ENCODE measurements at regions not wholly inside any gene's neighbourhood (a gene's known extent, or its start where the extent isn't known, plus 50 kb on each side); places are given as distances from the start of the nearest gene placed in this dataset.

DNA sequence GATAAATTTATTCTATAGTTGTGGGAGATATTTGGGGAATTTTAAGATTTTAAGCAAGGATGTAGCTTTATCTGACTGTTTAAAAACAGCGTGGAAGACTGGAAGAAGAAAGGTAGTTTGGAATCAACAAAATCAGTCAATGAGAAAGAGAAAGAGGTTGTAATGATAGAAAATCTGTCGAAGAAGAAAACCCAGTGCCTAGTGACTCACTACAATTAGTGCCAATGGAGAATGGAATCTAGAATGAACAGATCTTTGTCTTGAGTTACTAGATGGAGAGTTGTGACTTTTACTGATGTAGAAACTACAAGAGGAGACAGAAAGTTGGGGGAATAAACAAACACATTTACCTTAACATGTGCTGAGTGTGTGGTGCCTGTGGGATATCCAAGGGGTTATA is 577.8 kb upstream of the NR5A2 start:
- no peak overlapping the region for H3K4me3 ChIP-seq (ENCODE audit: low read depth, low read length)
- TF ChIP-seq CTCF (conservative IDR thresholded peaks at IDR 0.05; ENCODE audit: low read depth, low read length): no peak
- DNase-seq (ENCODE audit: low read depth): no peak

DNA sequence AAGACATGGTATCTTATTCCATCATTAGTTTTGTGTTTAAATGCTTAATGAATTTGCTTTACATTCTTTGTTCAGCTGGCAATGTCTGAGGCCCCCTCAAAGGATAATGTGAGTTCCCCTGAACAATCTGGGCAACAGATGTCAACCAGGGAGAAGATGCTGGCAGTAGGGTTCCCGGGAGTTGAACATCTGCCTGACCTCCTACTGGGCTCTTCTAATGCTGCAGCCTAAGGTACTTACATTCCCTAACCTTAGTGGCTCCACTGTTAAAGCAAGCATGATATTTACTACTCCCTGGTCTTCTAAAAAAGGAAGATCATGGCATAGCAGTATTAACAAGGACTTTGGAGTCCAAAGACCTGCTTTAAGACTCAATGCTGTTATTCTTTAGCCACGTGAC is 574.9 kb upstream of the NR5A2 start:
- no peak overlapping the region for H3K4me3 ChIP-seq (ENCODE audit: low read depth, low read length)
- no peak for TF ChIP-seq CTCF (conservative IDR thresholded peaks at IDR 0.05; ENCODE audit: low read depth, low read length)
- no peak for DNase-seq (ENCODE audit: low read depth)

DNA sequence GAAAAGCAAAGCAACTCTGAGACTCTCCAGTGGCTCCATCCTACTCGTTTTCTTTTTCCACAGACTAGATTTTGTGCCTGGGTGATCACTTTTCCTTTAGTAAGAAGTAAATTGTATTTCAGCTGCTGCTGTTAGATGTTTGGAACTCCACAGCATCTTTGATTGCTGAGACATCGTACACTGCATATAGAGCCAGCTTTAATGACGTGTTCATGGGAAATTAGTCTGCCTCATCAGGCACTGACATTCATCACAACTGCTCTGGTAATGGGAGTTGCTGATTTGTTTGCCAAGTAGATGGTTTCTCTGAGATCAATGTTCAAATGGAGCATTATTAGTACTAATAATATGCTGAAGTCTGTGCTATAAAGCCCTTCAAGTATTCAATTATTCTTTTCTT is 573.8 kb upstream of the NR5A2 start:
- DNase-seq (ENCODE audit: low read depth): no peak
- no peak overlapping the region for H3K4me3 ChIP-seq (ENCODE audit: low read depth, low read length)
- TF ChIP-seq CTCF (conservative IDR thresholded peaks at IDR 0.05; ENCODE audit: low read depth, low read length): no peak

DNA sequence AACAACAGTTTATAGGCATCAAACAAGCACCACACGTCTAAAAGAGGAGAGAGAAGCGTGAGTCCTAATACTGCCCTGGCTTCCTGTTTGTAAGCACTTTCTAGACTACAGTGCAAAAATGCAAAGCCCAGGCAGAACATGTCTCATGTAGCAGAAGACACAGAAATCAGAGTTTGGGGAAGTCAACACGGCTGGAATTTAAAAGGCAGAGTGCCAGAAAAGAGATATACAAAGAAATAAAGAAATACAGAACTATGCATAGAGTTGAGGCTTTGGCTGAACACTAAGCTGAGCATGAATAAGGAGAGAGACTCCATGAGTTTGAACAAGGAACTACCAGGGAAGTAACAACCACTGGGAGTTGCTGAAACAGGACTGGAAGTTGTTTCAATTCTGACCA is 566.6 kb upstream of the NR5A2 start:
- no peak for DNase-seq (ENCODE audit: low read depth)
- no peak for TF ChIP-seq CTCF (conservative IDR thresholded peaks at IDR 0.05; ENCODE audit: low read depth, low read length)
- no peak overlapping the region for H3K4me3 ChIP-seq (ENCODE audit: low read depth, low read length)

- no peak for DNase-seq (ENCODE audit: low read depth)
- TF ChIP-seq CTCF (conservative IDR thresholded peaks at IDR 0.05; ENCODE audit: low read depth, low read length): peak; percentile 71
- H3K4me3 ChIP-seq (ENCODE audit: low read depth, low read length): no peak overlapping the region
Measured at GRCh38 chr1:199463521-199464127, 563.9 kb upstream of the NR5A2 start.

- no peak for TF ChIP-seq CTCF (conservative IDR thresholded peaks at IDR 0.05; ENCODE audit: low read depth, low read length)
- no peak overlapping the region for H3K4me3 ChIP-seq (ENCODE audit: low read depth, low read length)
- no peak for DNase-seq (ENCODE audit: low read depth)
Measured at GRCh38 chr1:199466961-199467360, 560.5 kb upstream of the NR5A2 start.

DNA sequence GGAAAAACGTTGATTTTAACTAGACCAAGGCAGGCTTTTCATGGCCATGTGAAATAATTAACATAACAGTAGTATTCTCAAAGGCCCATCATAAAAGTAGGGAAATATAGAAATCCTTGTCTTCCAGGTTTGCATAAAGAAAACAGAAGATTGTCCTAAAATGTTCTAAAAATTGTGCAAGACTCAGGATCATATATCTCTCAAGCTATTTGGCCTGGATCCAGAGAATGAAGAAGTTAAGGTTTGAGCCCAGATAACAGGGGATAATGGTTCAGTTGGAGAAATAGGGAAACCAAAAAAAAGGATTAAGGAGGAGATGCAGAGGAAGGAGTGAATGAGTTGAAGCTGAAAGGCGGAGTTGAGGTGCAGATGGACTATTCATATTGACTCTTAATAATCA is 555.5 kb upstream of the NR5A2 start:
- H3K4me3 ChIP-seq (ENCODE audit: low read depth, low read length): no peak overlapping the region
- no peak for TF ChIP-seq CTCF (conservative IDR thresholded peaks at IDR 0.05; ENCODE audit: low read depth, low read length)
- DNase-seq (ENCODE audit: low read depth): no peak

Data from epithelial cell of proximal tubule (primary cell).